NCI-H2029 (cell line): ENCODE measurements at regions not wholly inside any gene's neighbourhood (a gene's known extent, or its start where the extent isn't known, plus 50 kb on each side); places are given as distances from the start of the nearest gene placed in this dataset.
A peak's percentile ranks its signal among the peaks of the same experiment; 100 is the strongest.

ENCODE experiments used
- DNase-seq: peaks from one replicate; lab custom pipeline; 2025; lab: John Stamatoyannopoulos, UW

DNA sequence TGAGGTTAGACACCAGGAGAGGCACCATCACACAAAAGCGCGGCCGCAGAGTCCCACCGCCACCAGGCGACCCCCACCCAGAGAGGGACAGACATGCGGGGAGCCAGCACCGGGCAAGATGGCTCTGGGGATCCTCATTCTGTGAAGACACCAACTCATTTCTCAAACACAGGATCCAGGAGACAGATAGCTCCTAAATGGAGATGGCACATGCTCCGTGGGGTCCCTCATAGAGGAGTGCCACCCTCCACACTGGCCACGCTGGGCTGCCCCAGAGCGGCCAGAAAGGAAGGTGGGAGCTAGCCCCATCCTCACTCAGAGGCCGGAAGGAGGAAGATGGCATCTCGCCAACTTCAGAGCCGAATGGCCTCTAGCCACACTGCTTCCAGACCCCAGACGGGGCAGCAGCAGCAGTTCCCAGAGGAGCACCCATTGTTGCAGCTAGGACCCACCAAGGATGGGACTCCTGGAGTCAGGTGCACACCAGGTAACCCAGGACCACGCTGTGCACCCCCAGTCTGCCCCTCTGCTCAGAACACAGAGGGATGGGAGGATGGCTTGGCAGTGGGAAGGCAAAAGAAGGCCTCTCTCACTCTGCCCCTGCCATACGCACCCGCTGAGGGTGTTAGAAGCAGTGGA, 78.6 kb downstream of the ZIC5 start:
- no peak for DNase-seq

DNA sequence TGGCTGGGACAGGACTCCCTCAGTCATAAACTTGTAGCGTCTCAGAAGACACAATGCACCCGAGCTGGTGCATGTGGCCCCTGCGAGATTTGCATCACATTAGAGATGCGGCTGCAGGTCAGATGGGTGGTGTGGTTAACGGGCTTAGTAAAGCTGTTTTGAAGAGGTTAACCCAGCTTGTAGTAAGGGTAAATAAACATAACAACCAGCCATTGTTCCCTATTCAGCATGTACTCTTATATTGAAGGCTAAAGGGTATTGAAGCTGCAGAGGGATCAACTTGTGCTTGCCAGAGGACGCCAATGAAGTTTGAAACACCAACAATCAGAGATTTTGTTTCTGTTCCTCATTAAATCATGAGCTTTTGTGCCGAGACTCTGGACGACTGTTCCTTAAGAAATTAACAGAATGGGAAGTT, 79.4 kb downstream of the ZIC5 start:
- no peak for DNase-seq

DNA sequence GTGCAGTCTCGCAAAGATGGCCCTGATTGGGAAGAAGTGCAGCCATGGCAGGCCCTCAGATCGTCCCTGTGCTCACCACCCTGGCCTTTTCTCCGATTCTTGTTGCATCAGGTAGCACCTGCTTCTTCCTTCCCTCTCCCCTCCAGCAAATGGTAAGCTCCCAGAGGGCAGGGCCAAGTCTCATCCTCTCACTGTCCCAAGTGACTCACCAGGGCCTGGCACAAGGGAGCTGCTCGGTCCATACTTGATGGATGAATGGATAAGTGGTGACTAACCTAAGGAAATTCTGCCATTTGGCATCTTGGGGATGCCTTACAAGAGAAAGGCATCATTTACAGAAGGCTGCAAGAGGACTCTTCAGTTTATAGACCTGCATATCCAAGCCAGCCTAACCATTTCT, 84.9 kb downstream of the ZIC5 start:
- DNase-seq: no peak

DNA sequence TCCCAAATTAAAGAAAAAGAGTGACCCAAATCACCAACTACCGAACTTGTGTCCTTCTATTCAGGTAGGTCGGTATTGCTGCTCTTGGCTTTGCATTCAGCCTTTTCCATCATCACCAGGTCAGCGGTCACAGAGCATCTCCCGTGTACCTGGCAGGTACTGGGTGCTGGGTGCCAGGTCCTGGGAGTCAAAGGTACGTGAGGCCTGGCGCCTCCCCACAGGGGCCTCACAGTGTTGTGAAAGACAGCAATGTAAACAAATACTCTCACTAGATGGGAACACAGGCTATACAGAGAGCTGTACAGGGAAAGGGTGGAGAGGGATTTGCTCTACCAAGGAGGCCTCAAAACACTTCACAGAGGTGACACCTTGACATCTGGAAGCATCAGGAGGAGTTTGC, 86.7 kb downstream of the ZIC5 start:
- DNase-seq: no peak

DNA sequence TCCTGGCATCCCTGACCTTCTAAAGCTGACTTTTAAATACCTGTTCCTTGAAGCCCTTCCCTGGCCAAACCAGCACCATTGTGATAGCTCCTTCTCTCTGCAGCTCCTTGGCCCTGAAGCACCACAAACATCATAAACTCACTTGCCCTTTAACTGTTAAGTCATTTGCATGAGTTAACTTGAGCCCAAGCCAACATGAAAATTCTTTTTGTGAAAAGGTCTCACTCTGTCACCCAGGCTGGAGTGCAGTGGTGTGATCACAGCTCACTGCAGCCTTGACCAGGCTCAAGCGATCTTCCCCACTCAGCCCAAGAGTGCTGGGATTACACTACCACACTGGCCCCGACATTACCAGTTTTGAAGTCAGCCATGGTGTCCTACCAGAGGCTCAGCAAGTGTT, 87.8 kb downstream of the ZIC5 start:
- DNase-seq: no peak

DNA sequence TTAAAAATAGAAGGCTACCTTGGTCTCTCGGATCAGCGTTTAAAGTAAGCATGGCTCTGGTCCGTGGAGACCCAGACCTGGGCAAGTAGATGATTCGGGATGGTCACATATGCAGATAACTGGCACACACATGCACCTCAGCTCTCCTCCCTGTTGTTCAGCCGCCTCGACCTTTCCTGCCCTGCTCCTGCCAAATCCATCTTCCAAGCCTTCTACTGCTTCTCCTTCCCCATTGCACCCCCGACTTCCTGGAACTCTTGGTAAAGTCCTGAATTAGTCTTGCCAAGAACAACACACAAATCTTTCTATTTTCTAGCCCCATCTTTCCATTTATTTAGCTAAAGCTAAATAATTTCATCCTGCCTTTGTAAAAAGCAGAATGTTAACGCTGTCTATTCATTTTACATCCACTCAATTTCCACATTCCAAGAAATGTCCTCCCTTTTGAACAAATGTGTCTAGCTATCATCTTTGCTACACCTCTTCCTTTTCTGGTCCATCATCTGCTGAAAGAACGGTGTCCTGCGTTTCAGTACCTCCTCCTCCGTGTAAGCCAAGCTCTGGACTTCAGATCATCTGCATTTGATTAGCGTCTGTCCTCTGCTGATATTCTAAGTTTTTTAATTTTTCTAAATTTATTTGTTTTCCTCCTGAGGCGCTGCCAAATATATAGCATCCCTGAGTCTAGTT, 92.5 kb downstream of the ZIC5 start:
- no peak for DNase-seq

DNA sequence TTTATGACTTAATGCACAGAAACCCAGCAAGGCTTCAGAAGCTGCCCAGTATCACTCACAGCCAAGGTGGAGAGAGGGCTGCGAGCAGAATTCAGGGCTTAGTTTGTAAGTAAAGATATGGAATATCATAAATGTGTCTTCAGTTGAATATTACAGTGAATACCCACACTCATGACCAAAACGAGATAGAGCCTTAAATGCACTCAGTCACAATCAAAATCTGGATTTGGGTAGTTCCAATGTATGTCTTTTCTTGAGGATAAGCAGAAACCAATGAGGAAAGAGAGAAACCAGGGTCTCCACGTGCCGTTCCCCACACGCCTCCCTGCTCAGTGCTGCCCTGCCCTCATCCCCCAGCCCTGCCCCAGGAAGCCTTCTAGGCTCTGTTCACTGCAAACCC, 94.9 kb downstream of the ZIC5 start:
- no peak for DNase-seq

DNA sequence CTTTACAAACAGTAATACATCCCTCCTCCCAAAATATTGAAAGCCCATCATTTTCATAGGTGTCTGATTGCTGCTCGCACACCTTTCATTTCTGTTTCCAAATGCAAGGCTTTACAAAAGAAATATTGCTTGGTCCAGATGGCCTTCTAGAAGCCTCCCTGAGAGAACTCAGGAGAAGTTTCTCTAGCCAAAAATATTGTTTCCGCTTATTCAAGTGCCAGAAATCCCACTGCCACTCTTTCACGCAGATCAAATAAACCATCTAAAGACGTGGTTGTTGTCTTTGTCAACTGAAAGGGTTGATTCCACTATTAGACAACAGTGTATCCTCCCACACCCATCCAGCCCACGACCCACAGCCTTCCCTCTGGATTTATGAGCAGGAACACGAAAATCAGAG, 96.2 kb downstream of the ZIC5 start:
- no peak for DNase-seq

DNA sequence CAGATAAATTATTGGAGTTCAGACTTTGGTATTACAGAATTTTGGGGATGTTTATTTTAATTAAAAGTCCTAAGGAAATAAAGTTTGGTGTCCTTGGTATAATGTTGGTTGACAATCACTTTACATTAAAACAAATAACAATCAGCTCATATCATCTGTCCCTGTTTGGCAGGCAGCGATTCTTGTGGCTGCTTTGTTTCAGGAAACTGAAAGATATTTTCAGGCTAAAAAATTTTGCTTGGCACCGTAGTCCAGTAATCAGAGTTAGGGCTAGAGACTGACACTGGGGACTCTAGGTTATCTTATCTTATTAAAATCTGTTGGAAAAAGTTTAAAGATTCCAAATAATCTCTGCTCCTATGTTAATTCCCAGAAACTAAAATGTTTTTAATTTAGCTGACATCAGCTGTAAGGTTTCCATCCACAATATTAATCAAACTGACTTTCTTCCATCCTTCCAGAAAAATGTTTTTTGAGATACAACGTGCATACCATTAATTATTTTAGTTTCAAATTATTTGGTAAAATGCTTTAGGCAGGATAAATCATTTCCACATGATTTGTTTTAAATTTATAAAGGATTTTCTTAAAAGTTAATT, 97.6 kb downstream of the ZIC5 start:
- no peak for DNase-seq

DNA sequence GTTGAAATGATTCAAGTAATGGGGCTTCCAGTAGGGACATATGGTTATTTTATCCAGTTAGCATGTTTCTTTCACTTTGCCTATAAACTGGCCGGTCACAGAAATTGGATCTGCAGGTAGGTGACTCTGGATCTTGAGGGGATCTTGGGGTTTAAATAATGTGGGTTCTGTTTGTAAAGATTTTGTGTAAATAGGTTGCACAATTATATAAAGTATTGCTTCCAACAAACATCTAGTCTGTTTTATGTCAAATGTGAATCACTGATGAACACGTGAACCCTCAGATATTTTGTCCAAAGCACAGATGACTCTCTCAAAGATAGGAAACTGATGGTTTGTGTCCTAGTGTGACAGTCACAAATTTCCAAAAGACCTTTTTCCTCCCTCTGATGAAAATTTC, 98.4 kb downstream of the ZIC5 start:
- no peak for DNase-seq

DNA sequence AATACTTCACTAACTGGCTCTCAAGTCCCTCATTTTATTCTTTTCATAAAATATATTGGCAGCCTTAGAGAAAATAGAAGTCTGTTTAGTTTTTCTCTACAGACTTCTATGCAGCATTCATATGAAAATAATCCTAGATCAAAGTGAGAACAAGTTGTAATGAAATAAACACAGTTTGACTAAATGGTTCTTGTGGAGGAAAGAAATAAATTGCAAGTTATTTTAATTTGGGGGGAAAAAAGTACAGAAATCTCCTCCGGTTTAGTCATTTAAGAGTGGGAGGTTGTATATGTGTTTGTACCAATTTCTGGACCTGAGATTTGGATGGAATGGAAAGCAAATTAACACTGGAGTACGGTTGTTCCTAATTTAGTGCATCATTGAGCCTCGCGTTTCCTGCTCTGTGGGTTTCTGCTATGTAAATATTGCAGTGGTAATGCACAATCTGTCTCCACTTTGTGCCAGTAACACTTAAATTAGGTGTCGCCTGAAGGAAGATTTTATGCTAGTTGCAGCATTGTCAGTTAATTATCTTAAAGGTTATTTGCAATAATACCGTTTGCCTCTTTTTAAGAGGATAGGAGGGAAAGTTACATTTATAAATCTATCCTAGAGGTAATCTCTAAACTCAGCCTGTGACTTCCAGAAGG, 100.2 kb downstream of the ZIC5 start:
- peak; percentile 16 for DNase-seq

DNA sequence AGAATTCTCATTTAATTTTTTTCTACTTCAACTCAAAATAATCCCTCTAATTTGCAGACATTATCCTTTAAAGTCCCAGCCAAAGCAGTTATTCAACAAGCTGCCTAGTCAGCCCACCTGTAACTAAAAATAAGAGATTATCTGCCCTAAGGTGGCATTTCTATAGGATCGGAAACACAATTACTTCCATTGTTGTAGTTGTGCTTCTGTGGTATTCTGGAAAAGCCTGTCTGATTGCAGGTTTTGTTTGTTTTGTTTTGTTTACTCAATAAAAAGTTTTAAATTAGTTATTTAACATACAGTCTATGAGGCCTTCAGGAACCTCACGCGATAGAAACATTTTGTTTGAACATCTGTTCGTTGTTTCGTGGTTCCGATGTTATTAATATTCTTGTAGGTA, 101.0 kb downstream of the ZIC5 start:
- no peak for DNase-seq

DNA sequence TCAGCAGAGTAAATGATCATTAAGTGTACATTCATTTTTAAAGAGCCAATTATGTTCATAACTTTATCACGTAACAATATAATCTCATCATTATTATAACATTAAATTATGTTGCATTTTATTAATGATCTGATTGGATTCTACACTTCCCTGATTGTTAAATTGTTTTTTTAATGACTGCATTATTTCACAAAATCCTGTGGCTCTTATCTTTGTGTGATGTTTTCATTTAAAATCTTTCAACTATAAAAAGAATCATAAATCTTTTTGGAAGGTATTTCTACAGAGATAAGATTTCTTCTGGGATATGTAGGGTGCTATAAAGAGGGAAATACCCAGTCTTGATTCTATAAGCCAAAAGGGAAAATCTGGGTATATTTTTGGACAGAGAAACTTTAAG, 101.7 kb downstream of the ZIC5 start:
- DNase-seq: no peak

DNA sequence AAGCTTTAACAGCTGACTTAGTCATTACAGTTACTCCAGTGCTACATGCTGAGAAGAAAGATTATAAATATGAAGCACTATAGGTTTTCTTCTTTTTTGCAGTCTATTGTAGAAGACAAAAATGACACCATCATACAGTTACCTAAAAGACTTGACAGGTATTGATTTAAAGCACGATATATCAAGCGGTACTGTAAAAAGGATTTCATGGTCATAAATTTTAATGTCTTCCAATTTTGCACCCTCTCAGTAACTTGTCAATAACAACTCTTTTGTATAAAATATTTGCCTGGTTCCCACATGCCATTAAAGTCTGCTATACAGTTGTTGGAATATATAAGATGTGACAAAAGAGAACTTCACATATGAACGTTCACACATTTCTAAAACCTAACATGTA, 102.8 kb downstream of the ZIC5 start:
- DNase-seq: no peak

DNA sequence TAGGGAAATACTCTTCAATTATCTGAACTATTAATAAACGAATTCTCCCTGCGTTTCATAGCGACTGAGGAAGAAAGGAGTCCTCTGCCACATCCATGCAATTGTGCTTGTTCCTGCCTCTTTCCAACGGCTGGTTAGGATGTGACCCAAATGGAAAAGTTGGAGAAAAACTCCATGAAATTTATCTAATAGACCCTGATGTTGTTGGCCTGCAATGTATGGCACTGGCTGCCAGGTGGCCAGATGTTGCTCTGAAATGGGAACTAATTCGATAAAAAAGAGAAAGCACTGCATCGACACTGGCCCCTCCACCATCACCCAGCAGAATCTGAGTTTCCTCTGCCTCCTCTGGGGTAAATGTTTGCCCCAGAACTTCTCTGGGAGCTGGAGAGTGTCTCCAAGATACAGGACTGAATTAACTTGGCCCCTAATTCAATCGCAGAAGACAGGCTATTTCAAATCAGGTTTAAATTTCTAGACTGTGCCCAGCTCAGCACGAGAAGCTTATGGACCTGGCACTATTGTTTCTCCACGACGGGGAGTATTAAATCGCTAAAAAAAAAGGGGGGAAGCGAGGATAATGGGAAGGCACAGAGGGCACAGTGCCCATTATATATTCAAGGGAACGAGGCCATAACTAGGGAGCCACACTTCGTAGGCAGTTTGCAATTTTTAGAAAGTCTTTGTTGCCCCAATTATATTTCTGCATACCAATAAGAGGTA, 103.9 kb downstream of the ZIC5 start:
- DNase-seq: no peak

DNA sequence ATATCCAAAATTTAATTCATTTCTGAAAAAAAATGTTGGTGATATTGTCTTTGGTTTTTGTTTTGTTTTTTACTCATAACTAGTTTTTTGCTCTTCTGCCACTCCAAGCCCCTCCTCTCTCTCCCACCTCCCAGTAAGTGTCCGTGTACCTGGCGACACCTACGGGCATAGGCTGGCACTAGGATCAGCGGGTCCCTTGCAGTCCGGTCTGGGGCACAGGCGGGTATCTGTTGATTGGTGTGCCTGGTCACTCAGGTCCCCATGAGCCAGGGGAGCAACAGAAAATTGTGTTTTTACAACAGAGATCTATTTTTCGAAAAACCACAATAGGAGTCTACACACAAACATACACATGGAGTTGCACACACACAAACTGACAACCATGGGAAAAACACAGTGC, 104.8 kb downstream of the ZIC5 start:
- DNase-seq: no peak

DNA sequence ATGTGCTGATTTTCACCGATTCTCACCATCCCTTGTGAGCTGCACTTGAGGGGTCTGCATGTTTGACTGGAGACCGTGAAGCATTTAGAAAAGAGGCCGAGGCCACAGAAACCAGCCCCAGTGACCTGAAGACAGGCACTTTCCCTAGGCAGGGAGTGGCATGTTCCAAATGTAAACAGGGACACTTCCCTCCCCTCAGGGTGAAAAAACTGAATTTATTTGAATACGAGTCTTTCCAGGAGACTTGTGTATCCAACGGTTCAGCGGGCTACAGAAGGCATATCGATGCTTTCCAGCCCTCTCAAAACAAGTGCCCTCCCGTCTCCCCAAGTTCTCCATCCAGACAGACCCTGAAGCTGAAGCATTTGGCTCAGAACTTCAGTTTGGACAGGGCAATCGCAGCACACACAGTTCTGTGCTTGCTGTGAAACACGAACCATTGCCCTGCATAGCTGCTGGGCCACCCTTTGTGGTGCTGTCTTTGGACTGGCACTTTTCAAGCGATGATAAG, 106.1 kb downstream of the ZIC5 start:
- DNase-seq: no peak

DNA sequence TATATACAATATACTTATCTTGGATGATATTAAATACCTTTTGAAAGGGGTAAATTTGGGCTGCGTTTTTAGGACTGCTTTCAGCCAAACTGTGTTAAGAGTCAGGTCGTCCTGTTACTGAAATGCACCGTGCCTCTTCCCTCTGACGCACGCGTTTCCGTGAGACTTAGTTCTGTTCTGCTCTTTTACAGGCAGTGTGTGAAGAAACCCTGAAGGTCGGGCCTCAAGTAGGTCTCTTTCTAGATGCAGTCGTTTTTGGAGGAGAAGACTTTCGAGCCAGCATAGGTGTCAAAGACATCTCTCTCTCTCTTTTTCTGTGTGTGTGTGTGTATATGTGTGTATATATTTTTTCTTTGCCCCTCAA, 107.0 kb downstream of the ZIC5 start:
- no peak for DNase-seq

DNA sequence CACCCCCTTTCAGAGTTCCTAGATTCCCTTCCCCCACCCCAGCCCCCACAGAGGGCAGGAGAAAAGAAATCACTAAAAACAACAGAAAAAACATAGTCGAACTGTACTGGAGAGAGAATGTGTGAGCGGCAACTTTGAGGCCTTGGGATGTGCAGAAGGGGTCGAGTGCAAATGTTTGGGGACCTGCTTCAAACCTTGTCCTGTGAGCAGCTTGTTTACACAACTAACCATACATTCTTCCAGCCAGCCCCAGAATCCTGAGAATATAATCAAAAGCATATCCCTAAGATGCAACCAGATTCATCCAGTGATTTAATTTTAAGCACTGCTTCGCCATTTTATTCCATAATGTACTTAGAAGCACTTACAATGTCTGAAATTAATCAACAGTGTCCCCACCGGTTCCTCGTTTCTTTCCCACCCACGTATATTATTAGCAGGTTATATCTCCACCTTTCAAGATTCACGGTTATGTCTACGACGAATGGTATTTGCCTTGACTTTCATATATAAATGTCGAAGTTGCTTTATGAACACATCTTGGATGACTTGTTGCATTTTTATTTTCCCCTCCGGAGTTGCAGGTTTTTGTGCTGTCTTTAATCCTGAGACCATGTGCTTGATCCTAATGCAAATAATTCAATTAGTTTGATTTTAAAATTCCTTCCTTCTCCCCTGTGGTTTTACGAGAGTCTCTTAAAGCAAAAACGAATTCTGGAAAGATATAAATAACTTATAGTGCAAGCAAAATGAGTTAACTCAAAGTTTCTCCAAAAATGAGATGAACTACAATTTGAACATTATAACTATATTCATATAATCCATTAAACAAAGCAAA, 107.6 kb downstream of the ZIC5 start:
- DNase-seq: no peak

DNA sequence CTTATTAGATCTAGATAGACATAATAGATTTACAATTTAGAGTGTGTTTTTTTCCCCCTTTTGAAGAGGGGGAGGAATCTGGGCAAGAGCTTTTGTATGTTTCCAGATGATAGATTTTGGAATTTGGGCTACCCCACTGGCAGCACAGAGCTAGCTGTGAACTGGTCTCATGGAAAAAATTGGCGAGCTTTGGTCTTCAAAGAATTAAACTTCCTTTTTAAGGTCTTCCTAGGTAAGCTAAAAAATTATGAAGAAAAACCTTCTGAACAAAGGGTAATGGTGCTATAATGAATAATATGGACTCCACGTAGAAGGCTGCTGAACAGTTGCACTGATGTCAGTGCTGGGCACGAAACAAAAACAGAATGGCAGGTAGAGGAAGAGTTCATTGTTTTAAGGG, 109.3 kb downstream of the ZIC5 start:
- DNase-seq: no peak

DNA sequence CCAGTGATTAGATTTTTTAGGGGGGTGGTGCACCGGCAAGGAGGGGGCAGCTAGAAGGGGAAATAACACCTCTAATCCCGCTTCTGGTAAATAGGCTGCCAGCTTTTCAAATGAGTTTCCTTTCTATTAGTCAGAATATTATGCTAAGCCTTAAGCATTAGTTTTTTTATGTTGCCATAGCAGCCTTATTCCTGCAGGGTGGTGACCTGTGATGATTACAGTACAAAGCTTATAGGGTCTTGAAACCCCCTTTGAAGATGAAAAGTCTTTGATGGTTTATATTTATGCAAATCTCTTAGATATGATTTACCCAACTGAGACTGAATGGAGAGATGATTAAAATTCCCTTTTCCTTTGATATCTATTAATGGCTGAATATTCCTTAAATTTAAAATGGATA, 109.8 kb downstream of the ZIC5 start:
- DNase-seq: no peak

DNA sequence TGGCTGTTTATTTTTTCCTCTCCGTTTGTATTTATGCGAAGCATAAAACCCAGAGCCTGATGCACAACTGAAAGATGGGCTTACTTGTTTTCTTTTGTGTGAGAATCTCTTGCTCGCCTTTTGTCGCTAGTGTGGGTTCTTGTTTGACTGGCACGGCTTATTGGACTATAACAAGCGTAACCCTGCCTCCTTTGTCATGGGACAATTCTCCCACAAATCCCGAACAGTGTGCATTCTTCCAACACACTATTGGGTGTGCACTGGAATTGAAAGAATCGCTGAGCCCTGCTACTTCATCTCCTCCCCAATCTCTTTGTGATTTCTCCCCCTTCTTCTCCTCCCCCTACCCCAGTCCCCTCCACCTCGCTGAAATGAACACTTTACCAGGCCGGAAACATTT, 110.8 kb downstream of the ZIC5 start:
- no peak for DNase-seq
